ENCODE measurements at regions not wholly inside any gene's neighbourhood (a gene's known extent, or its start where the extent isn't known, plus 50 kb on each side); places are given as distances from the start of the nearest gene placed in this dataset.

DNA sequence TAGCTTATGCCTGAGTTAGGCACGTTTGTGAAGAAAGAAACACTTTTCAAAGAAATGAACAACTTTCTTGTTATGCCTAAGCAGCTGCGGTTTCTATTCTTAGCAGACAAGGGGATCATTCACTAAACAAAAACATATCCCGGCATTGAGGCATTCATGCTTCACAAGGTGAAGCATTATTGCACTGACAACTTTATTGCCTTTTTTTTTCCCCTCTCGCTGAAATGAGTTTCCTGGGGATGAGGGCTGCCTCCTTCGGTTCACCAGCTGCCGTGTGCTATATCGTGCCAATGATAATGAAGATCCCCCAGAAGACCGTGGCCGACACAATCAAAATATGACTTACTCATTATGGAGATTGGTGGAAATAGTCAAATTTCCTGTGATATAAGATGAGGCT, 288.2 kb upstream of the ST6GAL2 start:
- H3K9me3 ChIP-seq (ENCODE audit: control extremely low read depth in 1 of 3, control insufficient read depth in 2 of 3, insufficient read depth in 1 of 3, low read length in 2 of 3) = no peaks in the 10 kb centered on the region
- Mint-ChIP-seq H3K27me3 (no peaks in the 10 kb centered on the region), H3K4me3 (no peak overlapping the region), H3K27ac (no peak overlapping the region), H3K4me1 (no peaks in the 10 kb centered on the region), H3K9me3 (ENCODE audit: insufficient read depth) (no peaks in the 10 kb centered on the region)
- intact Hi-C loops (cut with micrococcal nuclease) = no loop called here
- ATAC-seq (ENCODE audit: low read depth) (no peak), DNase-seq (no peak)
- no peaks in the 10 kb centered on the region for H4K20me1 ChIP-seq (ENCODE audit: control insufficient read depth, insufficient read depth, low read length, poor library complexity, severe bottlenecking)
- H2AFZ ChIP-seq (ENCODE audit: insufficient read depth, low read depth, low read length, poor library complexity, severe bottlenecking) = no peak overlapping the region
- no peaks in the 10 kb centered on the region for H3K4me1 ChIP-seq (ENCODE audit: control insufficient read depth in 2 of 2, insufficient read depth in 2 of 2, low read length in 2 of 2)
- no peak overlapping the region for H3K4me3 ChIP-seq (ENCODE audit: control extremely low read depth in 1 of 5, extremely low read depth in 1 of 5, insufficient read depth in 1 of 5, low read depth in 2 of 5, low read length in 4 of 5)
- H3K4me2 ChIP-seq (replicated peaks; ENCODE audit: low read depth, low read length, poor library complexity, severe bottlenecking) = no peak overlapping the region
- WGBS (ENCODE audit: insufficient coverage) = 92% methylated on average over 6 of the region's 9 CpGs
- no peaks in the 10 kb centered on the region for H3K36me3 ChIP-seq (replicated peaks in 1 of 2; ENCODE audit: control extremely low read depth in 1 of 2, control insufficient read depth in 1 of 2, extremely low read depth in 1 of 2, insufficient read depth in 2 of 2, low read length in 1 of 2)
- H3K79me2 ChIP-seq (ENCODE audit: control insufficient read depth, insufficient read depth, low read length) = no peaks in the 10 kb centered on the region
- ChIA-PET POLR2A (no interaction called here), CTCF (no interaction called here)
- no peak for TF ChIP-seq EZH2 (IDR thresholded peaks at IDR 0.05; ENCODE audit: borderline replicate concordance, insufficient read depth, low read depth, low read length, poor library complexity, severe bottlenecking)
- TF ChIP-seq, protein P1, sequence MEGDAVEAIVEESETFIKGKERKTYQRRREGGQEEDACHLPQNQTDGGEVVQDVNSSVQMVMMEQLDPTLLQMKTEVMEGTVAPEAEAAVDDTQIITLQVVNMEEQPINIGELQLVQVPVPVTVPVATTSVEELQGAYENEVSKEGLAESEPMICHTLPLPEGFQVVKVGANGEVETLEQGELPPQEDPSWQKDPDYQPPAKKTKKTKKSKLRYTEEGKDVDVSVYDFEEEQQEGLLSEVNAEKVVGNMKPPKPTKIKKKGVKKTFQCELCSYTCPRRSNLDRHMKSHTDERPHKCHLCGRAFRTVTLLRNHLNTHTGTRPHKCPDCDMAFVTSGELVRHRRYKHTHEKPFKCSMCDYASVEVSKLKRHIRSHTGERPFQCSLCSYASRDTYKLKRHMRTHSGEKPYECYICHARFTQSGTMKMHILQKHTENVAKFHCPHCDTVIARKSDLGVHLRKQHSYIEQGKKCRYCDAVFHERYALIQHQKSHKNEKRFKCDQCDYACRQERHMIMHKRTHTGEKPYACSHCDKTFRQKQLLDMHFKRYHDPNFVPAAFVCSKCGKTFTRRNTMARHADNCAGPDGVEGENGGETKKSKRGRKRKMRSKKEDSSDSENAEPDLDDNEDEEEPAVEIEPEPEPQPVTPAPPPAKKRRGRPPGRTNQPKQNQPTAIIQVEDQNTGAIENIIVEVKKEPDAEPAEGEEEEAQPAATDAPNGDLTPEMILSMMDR (IDR thresholded peaks at IDR 0.05) = no peak
- H3K27ac ChIP-seq (ENCODE audit: low read length in 2 of 2) = no peak overlapping the region
- H3K27me3 ChIP-seq (replicated peaks in 1 of 4; ENCODE audit: control extremely low read depth in 1 of 4, control insufficient read depth in 3 of 4, insufficient read depth in 4 of 4, low read length in 3 of 4) = no peaks in the 10 kb centered on the region
- no peak overlapping the region for H3K9ac ChIP-seq (ENCODE audit: low read length)

DNA sequence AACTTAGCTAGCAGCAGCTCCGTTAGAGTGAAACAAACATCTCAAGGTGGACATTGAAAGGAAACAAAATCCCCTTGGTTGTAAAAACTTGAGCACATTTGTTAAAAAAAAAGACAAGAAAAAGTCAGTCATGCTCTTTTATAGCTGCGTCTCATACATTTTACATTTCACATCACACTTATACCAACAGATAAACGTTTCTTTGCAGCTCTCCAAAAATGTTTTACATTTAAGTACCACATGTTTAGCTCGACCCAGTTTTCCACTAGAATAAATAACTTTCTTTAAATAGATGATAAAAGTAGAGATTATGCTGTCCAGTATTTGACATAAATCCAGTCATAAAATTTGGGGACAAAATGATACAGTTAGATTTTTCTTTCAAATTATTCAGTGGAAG, 297.0 kb upstream of the ST6GAL2 start:
- Histone ChIP-seq H4K20me1 (ENCODE audit: control insufficient read depth, insufficient read depth, low read length, poor library complexity, severe bottlenecking) (no peaks in the 10 kb centered on the region), H3K79me2 (ENCODE audit: control insufficient read depth, insufficient read depth, low read length) (no peaks in the 10 kb centered on the region), H3K4me1 (ENCODE audit: control insufficient read depth in 2 of 2, insufficient read depth in 2 of 2, low read length in 2 of 2) (no peaks in the 10 kb centered on the region), H3K27ac (ENCODE audit: low read length in 2 of 2) (no peak overlapping the region), H3K9me3 (ENCODE audit: control extremely low read depth in 1 of 3, control insufficient read depth in 2 of 3, insufficient read depth in 1 of 3, low read length in 2 of 3) (peaks cover 0 to 16% (median 0%) of the 10 kb centered on the region in 3 donors), H3K4me3 (ENCODE audit: control extremely low read depth in 1 of 5, extremely low read depth in 1 of 5, insufficient read depth in 1 of 5, low read depth in 2 of 5, low read length in 4 of 5) (no peak overlapping the region), H3K27me3 (replicated peaks in 1 of 4; ENCODE audit: control extremely low read depth in 1 of 4, control insufficient read depth in 3 of 4, insufficient read depth in 4 of 4, low read length in 3 of 4) (no peaks in the 10 kb centered on the region), H3K36me3 (replicated peaks in 1 of 2; ENCODE audit: control extremely low read depth in 1 of 2, control insufficient read depth in 1 of 2, extremely low read depth in 1 of 2, insufficient read depth in 2 of 2, low read length in 1 of 2) (no peaks in the 10 kb centered on the region), H3K9ac (ENCODE audit: low read length) (no peak overlapping the region), H3K4me2 (replicated peaks; ENCODE audit: low read depth, low read length, poor library complexity, severe bottlenecking) (no peak overlapping the region), H2AFZ (ENCODE audit: insufficient read depth, low read depth, low read length, poor library complexity, severe bottlenecking) (no peak overlapping the region)
- ATAC-seq (ENCODE audit: low read depth) = no peak
- no peak for TF ChIP-seq EZH2 (IDR thresholded peaks at IDR 0.05; ENCODE audit: borderline replicate concordance, insufficient read depth, low read depth, low read length, poor library complexity, severe bottlenecking)
- TF ChIP-seq, protein P1 (IDR thresholded peaks at IDR 0.05) = no peak
- WGBS (ENCODE audit: insufficient coverage) = 100% methylated on average over 1 of the region's 4 CpGs
- Mint-ChIP-seq H3K4me1 (no peaks in the 10 kb centered on the region), H3K27me3 (no peaks in the 10 kb centered on the region), H3K4me3 (no peak overlapping the region), H3K9me3 (ENCODE audit: insufficient read depth) (no peaks in the 10 kb centered on the region), H3K27ac (no peak overlapping the region)
- ChIA-PET POLR2A (no interaction called here), CTCF (no interaction called here)
- intact Hi-C loops (cut with micrococcal nuclease) = no loop called here
- no peak for DNase-seq

Measured in B cell (primary cell).